ENCODE measurements at regions not wholly inside any gene's neighbourhood (a gene's known extent, or its start where the extent isn't known, plus 50 kb on each side); places are given as distances from the start of the nearest gene placed in this dataset.

DNA sequence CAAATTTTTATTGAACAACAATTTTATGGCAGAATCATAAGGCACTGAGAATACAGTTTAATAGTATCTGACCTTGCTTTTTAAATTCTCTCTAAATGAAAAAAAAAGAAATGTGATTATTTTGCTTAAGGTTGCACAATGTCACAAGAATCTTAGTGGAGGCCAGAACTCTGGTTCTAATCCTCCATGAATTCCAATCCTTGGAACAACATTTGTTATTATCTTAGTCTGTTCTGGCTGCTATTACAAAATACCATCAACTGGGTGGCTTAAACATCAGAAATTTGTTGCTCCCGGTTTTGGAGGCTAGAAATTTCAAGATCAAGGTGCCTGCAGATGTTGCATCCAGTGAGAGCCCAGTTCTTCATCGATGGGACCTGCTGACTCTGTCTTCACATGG, 158.2 kb upstream of the POM121L12 start:
- intact Hi-C loops (cut with DNase I), result no loop called here
- H3K4me1 ChIP-seq (ENCODE audit: control insufficient read depth, insufficient read depth, low read length), result peaks cover 1% of the 10 kb centered on the region
- no peak overlapping the region for H3K4me3 ChIP-seq (ENCODE audit: low read length)
- DNase-seq (no peak), ATAC-seq (peak; percentile 74 to 89)
- peaks cover 2% of the 10 kb centered on the region for H3K9me3 ChIP-seq (ENCODE audit: control insufficient read depth, low read length)
- H3K27me3 ChIP-seq (ENCODE audit: control insufficient read depth, insufficient read depth), result no peaks in the 10 kb centered on the region
- no peak overlapping the region for H3K27ac ChIP-seq (ENCODE audit: low read length)
- 49% methylated on average over 2 of the region's 2 CpGs for WGBS

GRCh38 chr7:52876402-52876801, 159.0 kb upstream of the POM121L12 start:
- peaks cover 2% of the 10 kb centered on the region for H3K9me3 ChIP-seq (ENCODE audit: control insufficient read depth, low read length)
- H3K27ac ChIP-seq (ENCODE audit: low read length), result no peak overlapping the region
- no peak overlapping the region for H3K4me3 ChIP-seq (ENCODE audit: low read length)
- DNase-seq (no peak), ATAC-seq (no peak)
- no peaks in the 10 kb centered on the region for H3K27me3 ChIP-seq (ENCODE audit: control insufficient read depth, insufficient read depth)
- H3K4me1 ChIP-seq (ENCODE audit: control insufficient read depth, insufficient read depth, low read length), result peaks cover 1% of the 10 kb centered on the region
- intact Hi-C loops (cut with DNase I), result no loop called here
- WGBS, result 64% methylated on average over 3 of the region's 3 CpGs

- Histone ChIP-seq H3K4me3 (ENCODE audit: low read length) (no peak overlapping the region), H3K4me1 (ENCODE audit: control insufficient read depth, insufficient read depth, low read length) (no peaks in the 10 kb centered on the region), H3K27me3 (ENCODE audit: control insufficient read depth, insufficient read depth) (no peaks in the 10 kb centered on the region), H3K27ac (ENCODE audit: low read length) (no peak overlapping the region), H3K9me3 (ENCODE audit: control insufficient read depth, low read length) (peaks cover 6% of the 10 kb centered on the region)
- 30% methylated on average over 2 of the region's 2 CpGs for WGBS
- intact Hi-C loops (cut with DNase I), result no loop called here
- DNase-seq (peak in 1 of 3 donors; percentile 19), ATAC-seq (peak; percentile 90 to 96)
Measured at GRCh38 chr7:52863652-52864051, 171.8 kb upstream of the POM121L12 start.

DNA sequence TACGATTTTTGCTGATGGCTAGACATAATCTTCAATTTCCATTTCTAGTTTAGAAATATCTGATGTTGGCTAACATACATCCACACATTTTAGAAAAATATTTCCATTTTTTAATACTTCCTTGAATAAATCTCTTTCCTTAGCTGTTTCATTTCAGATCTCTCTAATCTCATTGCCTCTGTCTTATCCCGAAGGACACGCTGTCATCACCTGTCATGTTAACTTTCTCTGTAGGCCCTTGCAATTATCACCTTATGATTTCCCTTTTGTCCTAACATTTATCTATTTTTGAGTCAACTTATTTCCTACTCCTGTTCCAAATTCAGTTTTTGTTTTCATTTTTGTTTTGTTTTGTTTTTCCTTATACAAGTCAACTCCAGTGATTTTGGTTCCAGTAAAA, 173.1 kb upstream of the POM121L12 start:
- ATAC-seq, result peak in 1 of 2 donors; percentile 42

GRCh38 chr7:52857367-52857766, 178.1 kb upstream of the POM121L12 start:
- no peak for DNase-seq
- Histone ChIP-seq H3K4me3 (ENCODE audit: low read length) (no peak overlapping the region), H3K27me3 (ENCODE audit: control insufficient read depth, insufficient read depth) (no peaks in the 10 kb centered on the region), H3K9me3 (ENCODE audit: control insufficient read depth, low read length) (no peaks in the 10 kb centered on the region), H3K4me1 (ENCODE audit: control insufficient read depth, insufficient read depth, low read length) (no peaks in the 10 kb centered on the region), H3K27ac (ENCODE audit: low read length) (no peak overlapping the region)
- intact Hi-C loops (cut with DNase I), result no loop called here
- no peak for ATAC-seq
- 0% methylated on average over 1 of the region's 1 CpG for WGBS

More for the DNA sequence above, 173.1 kb upstream of the POM121L12 start:
- Histone ChIP-seq H3K27me3 (ENCODE audit: control insufficient read depth, insufficient read depth) (no peaks in the 10 kb centered on the region), H3K9me3 (ENCODE audit: control insufficient read depth, low read length) (peaks cover 6% of the 10 kb centered on the region), H3K4me1 (ENCODE audit: control insufficient read depth, insufficient read depth, low read length) (no peaks in the 10 kb centered on the region), H3K27ac (ENCODE audit: low read length) (no peak overlapping the region), H3K4me3 (ENCODE audit: low read length) (no peak overlapping the region)
- DNase-seq, result no peak
- intact Hi-C loops (cut with DNase I), result no loop called here
- WGBS, result 47% methylated on average over 3 of the region's 3 CpGs

- Histone ChIP-seq H3K27me3 (ENCODE audit: control insufficient read depth, insufficient read depth) (no peaks in the 10 kb centered on the region), H3K9me3 (ENCODE audit: control insufficient read depth, low read length) (no peaks in the 10 kb centered on the region), H3K27ac (ENCODE audit: low read length) (no peak overlapping the region), H3K4me3 (ENCODE audit: low read length) (no peak overlapping the region), H3K4me1 (ENCODE audit: control insufficient read depth, insufficient read depth, low read length) (no peaks in the 10 kb centered on the region)
- intact Hi-C loops (cut with DNase I), result no loop called here
- DNase-seq (no peak), ATAC-seq (no peak)
- WGBS, result 83% methylated on average over 1 of the region's 1 CpG
Measured at GRCh38 chr7:52854681-52855080, 180.8 kb upstream of the POM121L12 start.

DNA sequence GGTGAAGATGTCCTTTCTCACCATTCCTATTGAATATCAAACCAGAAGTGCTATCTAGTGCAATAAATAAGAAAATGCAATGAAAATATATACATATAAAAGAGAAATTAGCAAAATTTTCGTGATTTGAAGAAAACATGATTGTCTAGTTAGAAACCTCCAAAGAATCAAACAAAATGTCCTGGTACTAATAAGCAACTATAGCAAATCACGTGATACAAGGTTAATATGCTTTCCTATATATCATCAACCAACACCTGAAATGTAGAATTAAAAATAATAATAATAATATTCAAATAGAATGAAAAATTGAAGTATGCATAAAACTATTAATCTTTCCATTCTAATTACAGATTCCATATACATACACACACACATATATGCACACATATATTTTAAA, 183.9 kb upstream of the POM121L12 start:
- no peak for DNase-seq

GRCh38 chr7:52843436-52843835, 192.0 kb upstream of the POM121L12 start:
- Histone ChIP-seq H3K4me3 (ENCODE audit: low read length) (no peak overlapping the region), H3K27me3 (ENCODE audit: control insufficient read depth, insufficient read depth) (no peaks in the 10 kb centered on the region), H3K4me1 (ENCODE audit: control insufficient read depth, insufficient read depth, low read length) (no peaks in the 10 kb centered on the region), H3K9me3 (ENCODE audit: control insufficient read depth, low read length) (no peaks in the 10 kb centered on the region), H3K27ac (ENCODE audit: low read length) (no peak overlapping the region)
- intact Hi-C loops (cut with DNase I), result no loop called here
- no peak for DNase-seq
- ATAC-seq, result no peak
- WGBS, result 32% methylated on average over 1 of the region's 1 CpG

More for the DNA sequence above, 183.9 kb upstream of the POM121L12 start:
- H3K27me3 ChIP-seq (ENCODE audit: control insufficient read depth, insufficient read depth), result no peaks in the 10 kb centered on the region
- WGBS, result 72% methylated on average over 2 of the region's 2 CpGs
- H3K27ac ChIP-seq (ENCODE audit: low read length), result no peak overlapping the region
- H3K9me3 ChIP-seq (ENCODE audit: control insufficient read depth, low read length), result no peaks in the 10 kb centered on the region
- no peak for ATAC-seq
- intact Hi-C loops (cut with DNase I), result no loop called here
- no peaks in the 10 kb centered on the region for H3K4me1 ChIP-seq (ENCODE audit: control insufficient read depth, insufficient read depth, low read length)
- no peak overlapping the region for H3K4me3 ChIP-seq (ENCODE audit: low read length)

DNA sequence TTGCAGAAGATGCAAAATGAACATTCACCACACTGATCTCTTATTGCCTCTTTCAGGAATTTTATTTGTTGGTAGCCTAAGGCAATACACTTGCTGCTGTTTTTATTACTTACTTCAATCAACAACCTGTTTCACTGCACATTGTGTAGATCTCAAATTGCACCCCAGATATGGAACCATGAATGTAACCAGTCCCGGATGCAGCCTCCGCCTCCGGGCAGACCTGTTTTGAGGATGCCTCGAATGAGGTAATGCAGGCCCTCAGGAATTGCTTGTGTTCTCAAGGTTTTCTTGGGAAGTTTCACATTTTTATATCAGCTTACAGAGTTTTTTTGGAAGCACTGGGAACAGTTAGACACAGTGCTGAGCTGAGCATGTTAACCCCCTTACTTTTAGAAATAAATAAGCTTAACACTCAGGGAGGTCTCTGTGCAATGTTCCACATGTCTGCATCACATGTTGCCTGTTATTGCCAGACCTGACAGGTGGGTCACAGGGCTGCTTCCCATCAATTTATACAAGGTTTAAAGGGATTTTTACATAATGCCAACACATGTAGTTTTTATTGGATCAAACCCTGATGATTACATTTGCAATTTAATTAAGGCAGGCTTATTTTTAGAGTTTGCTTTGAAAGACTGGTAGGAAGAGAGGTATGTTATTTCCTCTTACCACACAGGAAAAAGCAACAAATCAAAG, 193.1 kb upstream of the POM121L12 start:
- no peak for DNase-seq
- 77% methylated on average over 4 of the region's 4 CpGs for WGBS
- H3K4me1 ChIP-seq (ENCODE audit: control insufficient read depth, insufficient read depth, low read length), result no peaks in the 10 kb centered on the region
- H3K27ac ChIP-seq (ENCODE audit: low read length), result no peak overlapping the region
- H3K27me3 ChIP-seq (ENCODE audit: control insufficient read depth, insufficient read depth), result no peaks in the 10 kb centered on the region
- H3K9me3 ChIP-seq (ENCODE audit: control insufficient read depth, low read length), result no peaks in the 10 kb centered on the region
- intact Hi-C loops (cut with DNase I), result no loop called here
- no peak for ATAC-seq
- H3K4me3 ChIP-seq (ENCODE audit: low read length), result no peak overlapping the region

DNA sequence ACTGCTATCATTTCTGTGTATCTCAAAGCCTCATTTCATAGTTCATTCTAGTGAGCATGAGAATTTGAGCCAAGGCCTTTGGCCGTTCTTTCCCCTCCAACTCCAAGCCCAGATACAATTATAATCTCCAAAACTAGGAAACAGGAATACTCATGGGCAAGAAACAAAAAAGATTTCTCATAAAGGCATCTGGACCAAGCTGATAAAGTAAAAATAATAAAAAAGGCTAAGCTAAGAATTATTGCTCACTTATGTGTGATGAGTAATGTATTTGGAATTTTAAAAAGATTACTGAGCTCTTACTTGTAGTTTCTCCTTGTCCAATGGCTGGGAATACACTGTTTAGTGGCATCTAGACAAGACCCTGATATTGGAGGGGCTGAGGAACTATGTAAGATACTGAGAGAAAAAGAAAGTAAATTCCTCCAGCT, 196.4 kb upstream of the POM121L12 start:
- H3K27me3 ChIP-seq (ENCODE audit: control insufficient read depth, insufficient read depth), result no peaks in the 10 kb centered on the region
- DNase-seq (peak; percentile 31 to 72 (median 38)), ATAC-seq (peak; percentile 89 to 92)
- no peaks in the 10 kb centered on the region for H3K4me1 ChIP-seq (ENCODE audit: control insufficient read depth, insufficient read depth, low read length)
- no peak overlapping the region for H3K4me3 ChIP-seq (ENCODE audit: low read length)
- no peaks in the 10 kb centered on the region for H3K9me3 ChIP-seq (ENCODE audit: control insufficient read depth, low read length)
- H3K27ac ChIP-seq (ENCODE audit: low read length), result no peak overlapping the region
- WGBS, result 19% methylated on average over 1 of the region's 1 CpG
- intact Hi-C loops (cut with DNase I), result no loop called here

GRCh38 chr7:52831321-52831720, 204.1 kb upstream of the POM121L12 start:
- H3K4me3 ChIP-seq (ENCODE audit: low read length), result no peak overlapping the region
- no peaks in the 10 kb centered on the region for H3K4me1 ChIP-seq (ENCODE audit: control insufficient read depth, insufficient read depth, low read length)
- DNase-seq (no peak), ATAC-seq (no peak)
- no peak overlapping the region for H3K27ac ChIP-seq (ENCODE audit: low read length)
- no peaks in the 10 kb centered on the region for H3K9me3 ChIP-seq (ENCODE audit: control insufficient read depth, low read length)
- WGBS, result 65% methylated on average over 5 of the region's 5 CpGs
- no peaks in the 10 kb centered on the region for H3K27me3 ChIP-seq (ENCODE audit: control insufficient read depth, insufficient read depth)
- intact Hi-C loops (cut with DNase I), result no loop called here

DNA sequence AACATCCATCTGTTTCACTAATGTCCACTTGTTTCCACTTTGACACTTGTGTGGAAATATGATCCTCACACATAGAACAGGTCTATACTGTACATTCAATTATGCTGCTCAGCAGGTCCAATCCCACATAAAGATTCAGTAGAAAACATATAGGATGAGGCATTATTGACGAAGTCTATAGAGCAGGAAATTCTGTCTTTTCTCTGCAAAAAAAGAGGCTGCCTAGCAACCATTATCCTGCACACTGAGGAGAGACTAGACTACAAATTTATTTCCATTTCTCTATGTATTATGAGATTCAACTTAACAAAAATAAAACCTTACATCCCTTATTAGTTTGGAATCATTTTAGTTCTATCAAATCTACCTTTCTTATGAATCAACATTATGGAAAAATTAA, 204.6 kb upstream of the POM121L12 start:
- WGBS, result 82% methylated on average over 1 of the region's 1 CpG
- Histone ChIP-seq H3K27ac (ENCODE audit: low read length) (no peak overlapping the region), H3K9me3 (ENCODE audit: control insufficient read depth, low read length) (no peaks in the 10 kb centered on the region), H3K27me3 (ENCODE audit: control insufficient read depth, insufficient read depth) (no peaks in the 10 kb centered on the region), H3K4me1 (ENCODE audit: control insufficient read depth, insufficient read depth, low read length) (no peaks in the 10 kb centered on the region), H3K4me3 (ENCODE audit: low read length) (no peak overlapping the region)
- no peak for DNase-seq
- no peak for ATAC-seq
- intact Hi-C loops (cut with DNase I), result no loop called here
